Skeletal muscle satellite cell (primary cell): ENCODE measurements at regions not wholly inside any gene's neighbourhood (a gene's known extent, or its start where the extent isn't known, plus 50 kb on each side); places are given as distances from the start of the nearest gene placed in this dataset.
A peak's percentile ranks its signal among the peaks of the same experiment; 100 is the strongest.

Experiments used
- H3K27me3 ChIP-seq: 2 replicates; pipeline ENCODE4 v1.7.0; 2013; ENCODE audit warnings: low read length; ENCODE audit not compliant: control insufficient read depth, insufficient read depth
- H3K36me3 ChIP-seq: 2 replicates; pipeline ENCODE4 v1.7.0; 2013; ENCODE audit warnings: mild to moderate bottlenecking, control low read depth, low read length; ENCODE audit not compliant: insufficient read depth
- H3K4me1 ChIP-seq: 2 replicates; pipeline ENCODE4 v1.7.0; 2013; ENCODE audit warnings: low read length; ENCODE audit not compliant: control insufficient read depth, insufficient read depth
- H3K4me2 ChIP-seq: 2 replicates; pipeline ENCODE4 v1.7.0; 2013; ENCODE audit warnings: mild to moderate bottlenecking, low read length
- H3K4me3 ChIP-seq: 2 replicates; pipeline ENCODE4 v1.7.0; 2013; ENCODE audit warnings: low read length
- H3K9ac ChIP-seq: 2 replicates; pipeline ENCODE4 v1.7.0; 2013; ENCODE audit warnings: mild to moderate bottlenecking, low read depth, low read length, moderate library complexity
- H3K9me3 ChIP-seq: replicated peaks from 2 replicates; pipeline ENCODE4 v1.7.0; 2013; ENCODE audit warnings: mild to moderate bottlenecking, control low read depth, low read length

- no peaks in the 10 kb centered on the region for H3K4me1 ChIP-seq
- no peaks in the 10 kb centered on the region for H3K27me3 ChIP-seq
- no peak overlapping the region for H3K4me3 ChIP-seq
- no peak overlapping the region for H3K9ac ChIP-seq
- no peak overlapping the region for H3K4me2 ChIP-seq
- no peaks in the 10 kb centered on the region for H3K36me3 ChIP-seq
- H3K9me3 ChIP-seq = peaks cover 17% of the 10 kb centered on the region
These were observed 96.9 kb upstream of the TSC22D2 start for GRCh38 chr3:150311156-150311555.

- Histone ChIP-seq H3K9ac (no peak overlapping the region), H3K36me3 (no peaks in the 10 kb centered on the region), H3K4me2 (no peak overlapping the region), H3K4me3 (no peak overlapping the region), H3K9me3 (peaks cover 17% of the 10 kb centered on the region), H3K4me1 (no peaks in the 10 kb centered on the region), H3K27me3 (no peaks in the 10 kb centered on the region)
These were observed 98.5 kb upstream of the TSC22D2 start for GRCh38 chr3:150309557-150309956.

GRCh38 chr3:150309257-150309542, 98.9 kb upstream of the TSC22D2 start:
- H3K4me2 ChIP-seq = no peak overlapping the region
- no peaks in the 10 kb centered on the region for H3K4me1 ChIP-seq
- no peaks in the 10 kb centered on the region for H3K27me3 ChIP-seq
- no peaks in the 10 kb centered on the region for H3K36me3 ChIP-seq
- no peak overlapping the region for H3K4me3 ChIP-seq
- H3K9ac ChIP-seq = no peak overlapping the region
- peaks cover 17% of the 10 kb centered on the region for H3K9me3 ChIP-seq

GRCh38 chr3:150308481-150309256, 99.4 kb upstream of the TSC22D2 start:
- H3K4me2 ChIP-seq = no peak overlapping the region
- H3K9ac ChIP-seq = no peak overlapping the region
- no peaks in the 10 kb centered on the region for H3K4me1 ChIP-seq
- H3K9me3 ChIP-seq = peaks cover 17% of the 10 kb centered on the region
- H3K27me3 ChIP-seq = no peaks in the 10 kb centered on the region
- no peak overlapping the region for H3K4me3 ChIP-seq
- H3K36me3 ChIP-seq = no peaks in the 10 kb centered on the region

- Histone ChIP-seq H3K9ac (no peak overlapping the region), H3K27me3 (no peaks in the 10 kb centered on the region), H3K9me3 (peaks cover 17% of the 10 kb centered on the region), H3K4me3 (no peak overlapping the region), H3K36me3 (no peaks in the 10 kb centered on the region), H3K4me2 (no peak overlapping the region), H3K4me1 (no peaks in the 10 kb centered on the region)
These were observed 100.1 kb upstream of the TSC22D2 start for GRCh38 chr3:150308037-150308319.

GRCh38 chr3:150307311-150308036, 100.6 kb upstream of the TSC22D2 start:
- Histone ChIP-seq H3K4me3 (no peak overlapping the region), H3K27me3 (no peaks in the 10 kb centered on the region), H3K9ac (no peak overlapping the region), H3K9me3 (peaks cover 17% of the 10 kb centered on the region), H3K4me2 (no peak overlapping the region), H3K36me3 (no peaks in the 10 kb centered on the region), H3K4me1 (peaks cover 4% of the 10 kb centered on the region)

GRCh38 chr3:150306906-150307305, 101.2 kb upstream of the TSC22D2 start:
- H3K9me3 ChIP-seq = peaks cover 17% of the 10 kb centered on the region
- peaks cover 9% of the 10 kb centered on the region for H3K4me1 ChIP-seq
- no peaks in the 10 kb centered on the region for H3K27me3 ChIP-seq
- H3K9ac ChIP-seq = no peak overlapping the region
- H3K36me3 ChIP-seq = no peaks in the 10 kb centered on the region
- H3K4me3 ChIP-seq = no peak overlapping the region
- no peak overlapping the region for H3K4me2 ChIP-seq

GRCh38 chr3:150306083-150306482, 102.0 kb upstream of the TSC22D2 start:
- no peak overlapping the region for H3K9ac ChIP-seq
- H3K4me2 ChIP-seq = no peak overlapping the region
- no peak overlapping the region for H3K4me3 ChIP-seq
- no peaks in the 10 kb centered on the region for H3K36me3 ChIP-seq
- peaks cover 17% of the 10 kb centered on the region for H3K4me1 ChIP-seq
- H3K9me3 ChIP-seq = peaks cover 17% of the 10 kb centered on the region
- H3K27me3 ChIP-seq = no peaks in the 10 kb centered on the region

- Histone ChIP-seq H3K4me2 (no peak overlapping the region), H3K9me3 (peaks cover 16% of the 10 kb centered on the region)
These were observed 104.3 kb upstream of the TSC22D2 start for GRCh38 chr3:150303768-150304167.

GRCh38 chr3:150302246-150302645, 105.9 kb upstream of the TSC22D2 start:
- H3K36me3 ChIP-seq = no peaks in the 10 kb centered on the region
- H3K4me1 ChIP-seq = peaks cover 30% of the 10 kb centered on the region
- no peaks in the 10 kb centered on the region for H3K27me3 ChIP-seq
- no peak overlapping the region for H3K9ac ChIP-seq
- H3K4me3 ChIP-seq = no peak overlapping the region
- peaks cover 3% of the 10 kb centered on the region for H3K9me3 ChIP-seq
- peak overlapping the region; percentile 17 for H3K4me2 ChIP-seq

More at GRCh38 chr3:150303768-150304167, 104.3 kb upstream of the TSC22D2 start:
- Histone ChIP-seq H3K4me3 (no peak overlapping the region), H3K27me3 (no peaks in the 10 kb centered on the region), H3K36me3 (no peaks in the 10 kb centered on the region), H3K9ac (no peak overlapping the region), H3K4me1 (peaks cover 30% of the 10 kb centered on the region)

- Histone ChIP-seq H3K36me3 (no peaks in the 10 kb centered on the region), H3K4me1 (peaks cover 30% of the 10 kb centered on the region), H3K4me2 (peak overlapping the region; percentile 16), H3K9ac (no peak overlapping the region), H3K9me3 (no peaks in the 10 kb centered on the region), H3K27me3 (no peaks in the 10 kb centered on the region), H3K4me3 (no peak overlapping the region)
These were observed 107.1 kb upstream of the TSC22D2 start for GRCh38 chr3:150300852-150301517.
